ENCODE measurements at regions not wholly inside any gene's neighbourhood (a gene's known extent, or its start where the extent isn't known, plus 50 kb on each side); places are given as distances from the start of the nearest gene placed in this dataset.
"Not testable (repeated sequence)": the region's sequence is repeated elsewhere in the genome, so short reads cannot be mapped to it uniquely, and the experiment has no call there.

- no peak for DNase-seq
- ATAC-seq = no peak
Observed at GRCh38 chrX:74251006-74251930, 52.7 kb upstream of the ZCCHC13 start.

DNA sequence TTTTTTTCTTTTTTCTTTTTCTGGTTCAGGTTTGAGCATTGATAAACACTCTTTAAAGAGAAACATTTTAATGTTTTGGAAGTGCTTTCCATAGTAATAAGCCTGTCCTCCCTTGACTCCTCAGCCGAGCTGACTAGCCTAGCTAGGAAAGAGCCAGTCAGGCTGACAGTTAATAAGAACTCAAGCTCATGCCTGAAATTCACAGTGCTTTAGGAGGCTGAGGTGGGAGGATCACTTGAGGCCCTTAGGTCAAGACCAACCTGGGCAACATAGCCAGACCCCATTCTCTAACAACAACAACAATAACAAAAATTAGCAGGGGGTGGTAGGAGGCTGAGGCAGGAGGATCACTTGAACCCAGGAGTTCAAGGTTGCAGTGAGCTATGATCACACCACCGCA, 53.4 kb upstream of the ZCCHC13 start:
- no peak for ATAC-seq
- no peak for DNase-seq

DNA sequence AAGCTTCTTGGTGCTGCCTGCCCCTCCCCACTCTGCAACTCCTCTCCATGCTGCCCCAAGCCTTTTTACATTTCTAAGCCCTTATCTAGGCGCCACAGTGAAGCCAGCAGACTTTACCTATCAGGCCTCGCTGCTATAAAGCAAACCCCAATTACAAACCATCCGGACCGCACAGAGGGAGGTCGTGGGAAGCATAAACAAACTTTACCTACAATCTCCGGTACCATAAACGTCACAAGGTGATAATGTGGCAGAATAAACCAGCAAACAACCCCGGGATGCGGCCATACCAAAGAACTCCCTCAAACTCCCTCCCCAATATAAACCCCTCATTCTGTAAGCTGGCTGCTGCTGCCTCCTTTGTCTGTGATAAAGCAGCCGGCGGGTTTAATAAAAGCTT, 54.0 kb upstream of the ZCCHC13 start:
- ATAC-seq (no peak), DNase-seq (no peak)

- DNase-seq (no peak), ATAC-seq (no peak)
Observed at GRCh38 chrX:74248889-74249288, 55.1 kb upstream of the ZCCHC13 start.

- DNase-seq (no peak), ATAC-seq (no peak)
Observed at GRCh38 chrX:74246524-74246923, 57.5 kb upstream of the ZCCHC13 start.

DNA sequence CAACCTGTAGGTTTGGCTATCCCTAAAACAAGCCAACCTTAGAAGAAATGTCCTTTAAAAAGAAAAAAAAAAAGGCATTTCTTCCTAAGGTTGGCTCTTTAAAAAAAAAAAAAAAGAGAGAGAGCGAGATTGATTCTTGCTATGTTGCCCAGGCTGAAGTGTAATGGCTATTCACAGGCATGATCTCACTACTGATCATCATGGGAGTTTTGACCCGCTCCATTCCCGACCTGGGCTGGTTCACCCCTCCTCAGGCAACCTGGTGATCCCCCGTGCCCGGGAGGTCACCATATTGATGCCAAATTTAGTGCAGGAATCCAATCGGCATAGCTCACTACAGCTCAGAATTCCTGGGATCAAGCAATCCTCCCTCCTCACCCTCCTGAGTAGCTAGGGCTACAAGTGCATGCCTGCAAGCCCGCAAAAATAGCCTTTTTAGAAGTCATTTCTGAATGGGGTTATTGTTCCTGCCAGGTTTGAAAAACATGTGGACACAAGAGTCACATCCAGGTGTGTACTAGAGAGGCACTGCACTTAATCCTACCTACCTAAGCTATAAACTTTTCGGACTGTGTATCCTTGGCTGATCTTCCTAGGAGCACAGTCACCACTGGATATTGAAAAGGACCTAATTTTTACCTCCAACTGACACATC, 61.4 kb upstream of the ZCCHC13 start:
- no peak for ATAC-seq
- no peak for DNase-seq

DNA sequence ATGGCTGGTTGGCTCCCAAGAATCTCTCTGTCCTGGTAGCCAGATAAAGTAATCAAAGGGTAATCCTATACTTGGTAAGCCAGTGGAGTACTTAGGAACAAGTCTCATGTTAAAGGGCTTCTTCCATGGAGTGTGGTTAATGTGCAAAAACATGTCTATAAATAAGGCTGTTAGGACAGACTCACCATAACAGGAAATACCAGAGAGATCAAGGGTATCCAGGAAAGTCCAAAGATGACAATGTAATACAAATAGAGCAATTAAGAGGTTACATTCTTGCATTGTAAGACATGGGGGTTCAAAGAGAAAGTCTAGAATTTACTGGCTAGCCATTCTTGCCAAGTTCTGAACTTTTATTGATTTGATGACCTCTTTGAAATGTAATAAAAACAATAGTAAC, 61.9 kb upstream of the ZCCHC13 start:
- ATAC-seq = no peak

GRCh38 chrX:74238771-74239170, 65.2 kb upstream of the ZCCHC13 start:
- ATAC-seq = no peak
- DNase-seq = no peak

More for the DNA sequence above, 61.9 kb upstream of the ZCCHC13 start:
- no peak for DNase-seq

DNA sequence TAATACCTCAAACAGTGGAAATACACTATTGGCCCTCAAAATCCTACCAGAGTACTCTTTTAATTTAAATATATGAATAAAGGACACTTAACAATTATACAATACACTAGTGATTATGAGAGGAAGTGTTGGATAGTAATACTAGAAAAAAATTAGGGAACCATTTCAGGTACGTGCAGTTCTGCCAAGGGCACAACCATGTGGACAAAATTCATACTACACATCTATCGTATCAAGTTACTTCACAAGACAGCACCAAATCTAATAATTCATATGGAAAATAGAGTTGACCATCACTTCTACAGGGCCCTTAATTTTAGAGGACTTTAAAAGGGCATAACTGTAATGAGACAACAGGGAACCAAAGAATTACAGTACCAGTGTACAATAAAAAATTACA, 69.2 kb upstream of the ZCCHC13 start:
- no peak for ATAC-seq
- DNase-seq = no peak

GRCh38 chrX:74232859-74233258, 71.1 kb upstream of the ZCCHC13 start:
- ATAC-seq = no peak
- DNase-seq = no peak

- no peak for ATAC-seq
- DNase-seq = no peak
Observed at GRCh38 chrX:74231625-74232024, 72.4 kb upstream of the ZCCHC13 start.

- ATAC-seq = no peak
- no peak for DNase-seq
Observed at GRCh38 chrX:74230094-74230493, 73.9 kb upstream of the ZCCHC13 start.

DNA sequence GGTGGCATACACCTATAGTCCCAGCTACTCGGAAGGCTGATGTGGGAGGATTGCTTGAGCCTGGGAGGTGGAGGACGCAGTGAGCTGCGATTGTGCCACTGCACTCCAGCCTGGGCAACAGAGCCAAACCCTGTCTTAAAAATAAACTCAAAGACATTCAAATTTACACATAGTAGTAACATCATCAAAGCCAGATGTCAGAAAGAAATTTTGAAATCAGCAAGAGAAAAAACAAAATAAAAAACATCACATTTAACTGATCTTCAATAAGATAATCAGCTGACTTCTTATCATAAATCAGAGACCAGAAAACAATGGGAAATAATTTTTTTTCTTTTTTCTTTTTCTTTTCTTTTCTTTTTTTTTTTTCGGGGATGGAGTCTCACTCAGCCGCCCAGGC, 78.9 kb upstream of the ZCCHC13 start:
- no peak for ATAC-seq
- no peak for DNase-seq

GRCh38 chrX:74220277-74220676, 83.7 kb upstream of the ZCCHC13 start:
- ATAC-seq = no peak
- no peak for DNase-seq

DNA sequence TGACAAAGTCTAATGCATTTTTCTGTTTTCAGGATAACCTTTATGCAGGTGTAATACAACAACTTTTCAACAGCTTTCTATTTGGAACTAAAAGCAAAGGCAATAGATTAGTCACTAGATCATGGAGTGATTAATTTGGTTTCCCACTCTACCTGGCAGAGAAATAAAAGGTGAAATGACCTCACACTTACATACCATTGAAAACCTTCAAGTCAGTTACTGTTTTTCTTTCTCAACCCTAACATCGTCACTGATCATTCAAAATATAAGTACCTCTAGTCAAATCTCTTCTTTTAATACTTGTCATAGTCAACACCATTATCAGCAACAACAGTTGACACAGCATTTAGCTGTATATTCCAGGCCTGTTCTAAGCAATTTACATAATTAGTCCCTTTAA, 85.1 kb upstream of the ZCCHC13 start:
- ATAC-seq = no peak
- DNase-seq = no peak

GRCh38 chrX:74216421-74216820, 87.6 kb upstream of the ZCCHC13 start:
- DNase-seq (no peak), ATAC-seq (no peak)

DNA sequence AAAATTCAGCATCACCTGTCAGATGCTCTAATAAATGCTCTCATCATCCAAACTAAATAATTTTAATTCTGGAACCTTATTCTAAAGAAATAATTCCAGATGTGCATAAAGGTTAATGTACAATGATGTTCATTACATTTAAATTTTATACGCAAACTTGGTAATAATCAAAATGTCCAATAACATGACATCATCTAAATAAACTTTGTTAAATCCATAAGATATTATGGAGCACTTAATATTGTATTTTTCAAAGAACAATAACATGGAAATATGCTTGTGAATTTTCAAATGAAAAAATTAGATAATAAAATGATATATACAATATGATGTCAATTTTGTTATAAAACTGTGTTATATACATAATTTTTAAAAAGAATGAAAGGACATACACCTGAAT, 92.1 kb upstream of the ZCCHC13 start:
- ATAC-seq (no peak), DNase-seq (no peak)

- ATAC-seq (no peak), DNase-seq (no peak)
Observed at GRCh38 chrX:74207539-74207938, 96.4 kb upstream of the ZCCHC13 start.

GRCh38 chrX:74195605-74196004, 108.4 kb upstream of the ZCCHC13 start:
- ATAC-seq = no peak
- DNase-seq = no peak

- ATAC-seq (no peak), DNase-seq (no peak)
Observed at GRCh38 chrX:74195120-74195519, 108.9 kb upstream of the ZCCHC13 start.

- ATAC-seq (no peak), DNase-seq (no peak)
Observed at GRCh38 chrX:74187211-74187610, 116.8 kb upstream of the ZCCHC13 start.

- DNase-seq, ATAC-seq: not testable (repeated sequence)
Observed at GRCh38 chrX:74183047-74183446, 120.9 kb upstream of the ZCCHC13 start.

DNA sequence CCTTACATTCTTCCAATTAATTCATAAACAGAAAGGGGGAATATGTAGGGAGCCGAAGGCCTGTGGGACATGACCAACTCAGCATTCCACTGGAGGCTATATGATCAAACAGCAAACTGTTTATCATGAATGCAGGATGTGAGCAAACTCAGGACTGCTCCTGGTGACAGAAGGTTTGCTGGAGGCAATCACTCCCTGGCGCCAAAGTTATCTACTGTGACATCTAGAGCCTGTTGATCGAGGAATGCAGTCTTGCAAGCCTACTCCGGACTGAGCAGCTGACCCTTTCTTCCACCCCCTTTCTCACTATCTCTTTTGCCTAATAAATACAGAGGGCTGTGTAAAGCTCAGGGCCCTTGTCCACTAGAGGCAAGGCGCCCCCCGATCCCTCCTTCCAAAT, 122.0 kb upstream of the ZCCHC13 start:
- not testable (repeated sequence) for DNase-seq, ATAC-seq

DNA sequence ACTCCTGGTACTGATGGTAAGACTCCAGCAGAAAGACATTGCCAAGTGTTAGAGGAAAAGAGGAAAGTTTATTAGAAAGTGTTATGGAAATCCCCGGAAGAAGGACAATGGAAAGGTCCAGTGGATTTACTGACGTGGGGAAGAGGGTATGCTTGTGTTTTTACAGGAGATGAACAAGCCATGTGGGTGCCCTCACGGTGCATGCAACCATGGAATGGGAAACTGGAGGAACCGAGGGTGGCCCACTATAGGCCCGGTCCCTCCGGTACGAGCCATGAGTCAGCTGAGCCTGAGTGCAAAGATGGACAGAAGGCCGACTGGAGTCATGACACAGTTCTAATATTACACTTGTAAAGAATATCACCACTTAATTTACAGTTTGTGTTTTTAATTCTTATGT, 123.3 kb upstream of the ZCCHC13 start:
- no peak for DNase-seq
- no peak for ATAC-seq
